Hematopoietic multipotent progenitor cell treated with erythropoietin and hydrocortisone succinate and interleukin-3 and kit ligand, for 17 days (in vitro differentiated cells): ENCODE measurements at regions not wholly inside any gene's neighbourhood (a gene's known extent, or its start where the extent isn't known, plus 50 kb on each side); places are given as distances from the start of the nearest gene placed in this dataset.
A peak's percentile ranks its signal among the peaks of the same experiment; 100 is the strongest.

Experiments
- DNase-seq: peaks from one replicate; pipeline ENCODE4 v3.0.0-alpha.2; 2015; ENCODE audit warnings: low spot score

- peak; percentile 49 for DNase-seq
Measured at GRCh38 chr2:42918041-42918440, 125.7 kb upstream of the HAAO start.

- peak; percentile 77 for DNase-seq
Measured at GRCh38 chr2:42917425-42917927, 125.1 kb upstream of the HAAO start.

GRCh38 chr2:42916324-42916723 lies 123.9 kb upstream of the HAAO start:
- no peak for DNase-seq

- DNase-seq = no peak
Measured at GRCh38 chr2:42914860-42915259, 122.5 kb upstream of the HAAO start.

GRCh38 chr2:42914314-42914713 lies 121.9 kb upstream of the HAAO start:
- no peak for DNase-seq

- DNase-seq = peak; percentile 46
Measured at GRCh38 chr2:42913280-42913878, 121.0 kb upstream of the HAAO start.

- no peak for DNase-seq
Measured at GRCh38 chr2:42910645-42911405, 118.4 kb upstream of the HAAO start.

- DNase-seq = no peak
Measured at GRCh38 chr2:42909966-42910365, 117.6 kb upstream of the HAAO start.

GRCh38 chr2:42908518-42909200 lies 116.3 kb upstream of the HAAO start:
- DNase-seq = no peak

GRCh38 chr2:42907835-42908234 lies 115.5 kb upstream of the HAAO start:
- DNase-seq = no peak

GRCh38 chr2:42906557-42907411 lies 114.4 kb upstream of the HAAO start:
- no peak for DNase-seq

GRCh38 chr2:42906111-42906556 lies 113.8 kb upstream of the HAAO start:
- no peak for DNase-seq

GRCh38 chr2:42905341-42906110 lies 113.1 kb upstream of the HAAO start:
- DNase-seq = no peak

- DNase-seq = no peak
Measured at GRCh38 chr2:42904576-42904876, 112.1 kb upstream of the HAAO start.

- DNase-seq = no peak
Measured at GRCh38 chr2:42903821-42904575, 111.6 kb upstream of the HAAO start.

GRCh38 chr2:42902939-42903709 lies 110.7 kb upstream of the HAAO start:
- no peak for DNase-seq

- DNase-seq = no peak
Measured at GRCh38 chr2:42901076-42901640, 108.8 kb upstream of the HAAO start.

- no peak for DNase-seq
Measured at GRCh38 chr2:42900289-42900891, 108.0 kb upstream of the HAAO start.

GRCh38 chr2:42897358-42897757 lies 105.0 kb upstream of the HAAO start:
- DNase-seq = no peak
